Endothelial cell of umbilical vein (primary cell): ENCODE measurements at regions not wholly inside any gene's neighbourhood (a gene's known extent, or its start where the extent isn't known, plus 50 kb on each side); places are given as distances from the start of the nearest gene placed in this dataset.

Experiments used
- BruUV-seq: library from RNA; stranded (reverse); fragments of 400-500 nt; replicated peaks from 2 replicates; lab custom pipeline; 2021; lab: Mats Ljungman, UMichigan
- CTCF ChIA-PET: fragments of 300-600, 350-600 bp; sonication (Branson Sonifier 250); formaldehyde crosslinking; loops from one replicate; lab custom pipeline; 2021; ENCODE audit warnings: antibody characterized with exemption, inconsistent platforms; lab: Charles Lee
- POLR2A ChIA-PET: fragments of 300-600, 350-600 bp; sonication (Branson Sonifier 250); formaldehyde crosslinking; loops from one replicate; lab custom pipeline; 2021; ENCODE audit warnings: antibody characterized with exemption, inconsistent platforms; lab: Charles Lee
- DNase-seq: peaks from one replicate; pipeline ENCODE4 v3.0.0-alpha.2; 2011; ENCODE audit warnings: low read depth, low spot score
- FAIRE-seq: peaks from 2 replicates; lab custom pipeline; 2011; peaks lifted over from hg19 to GRCh38; lab: Jason Lieb, UNC
- H2AFZ ChIP-seq: 2 replicates; pipeline ENCODE4 v1.6.0; 2012; ENCODE audit warnings: low read depth, low read length, control low read depth, inconsistent platforms
- H3K27ac ChIP-seq: 2 replicates; pipeline ENCODE4 v1.5.1; 2011; ENCODE audit warnings: low read depth, mild to moderate bottlenecking, control low read depth, low read length, moderate library complexity; ENCODE audit not compliant: insufficient read depth
- H3K27me3 ChIP-seq, 2 experiments: 2 replicates each; pipeline versions ENCODE4 v1.6.0 to v1.6.1; 2011; ENCODE audit warnings: low read length in 2 of 2, mixed read lengths in 1 of 2; ENCODE audit not compliant: control insufficient read depth in 2 of 2, insufficient read depth in 2 of 2
- H3K36me3 ChIP-seq, 2 experiments: 2 replicates in 1 of 2; 3 replicates in 1 of 2; pipeline ENCODE4 v1.5.1; 2011; ENCODE audit warnings: low read length in 2 of 2, mild to moderate bottlenecking in 1 of 2, moderate library complexity in 1 of 2; ENCODE audit not compliant: control insufficient read depth in 2 of 2, insufficient read depth in 2 of 2; ENCODE audit errors: extremely low read depth in 1 of 2
- H3K4me1 ChIP-seq: 3 replicates; pipeline ENCODE4 v1.5.1; 2011; ENCODE audit warnings: mild to moderate bottlenecking, low read length; ENCODE audit not compliant: control insufficient read depth, insufficient read depth; ENCODE audit errors: extremely low read depth
- H3K4me2 ChIP-seq: 2 replicates; pipeline ENCODE4 v1.6.1; 2011; ENCODE audit warnings: low read length, control low read depth, mixed read lengths; ENCODE audit not compliant: insufficient read depth
- H3K4me3 ChIP-seq, 3 experiments: fragments of 200-600 bp in 1 of 3; sonication (generic), shearing (Covaris generic) in 1 of 3; replicated peaks in 1 of 3; 2 replicates each; pipeline ENCODE4 v1.5.1; 2011 to 2016; ENCODE audit warnings: control low read depth in 3 of 3, low read length in 3 of 3, mild to moderate bottlenecking in 2 of 3, inconsistent platforms in 1 of 3, low read depth in 1 of 3, moderate library complexity in 1 of 3; ENCODE audit not compliant: insufficient read depth in 1 of 3
- H3K79me2 ChIP-seq: 2 replicates; pipeline ENCODE4 v1.6.0; 2012; ENCODE audit warnings: low read length, inconsistent platforms; ENCODE audit not compliant: control insufficient read depth, insufficient read depth
- H3K9ac ChIP-seq: replicated peaks from 2 replicates; pipeline ENCODE3; 2011; ENCODE audit warnings: low read length, control low read depth; ENCODE audit not compliant: insufficient read depth; ENCODE audit errors: extremely low read depth
- H3K9me1 ChIP-seq: replicated peaks from 3 replicates; pipeline ENCODE4 v1.6.0; 2011; ENCODE audit warnings: mild to moderate bottlenecking, low read length; ENCODE audit not compliant: control insufficient read depth, insufficient read depth; ENCODE audit errors: extremely low read depth
- H3K9me3 ChIP-seq: replicated peaks from 2 replicates; pipeline ENCODE4 v1.5.1; 2012; ENCODE audit warnings: low read length, inconsistent platforms; ENCODE audit not compliant: control insufficient read depth, insufficient read depth
- H4K20me1 ChIP-seq: replicated peaks from 2 replicates; pipeline ENCODE3; 2011; ENCODE audit warnings: mild to moderate bottlenecking, low read length; ENCODE audit not compliant: control insufficient read depth, insufficient read depth; ENCODE audit errors: extremely low read depth
- EZH2 ChIP-seq: IDR thresholded peaks from 2 replicates; pipeline ENCODE4 v1.6.1; 2012; ENCODE audit warnings: borderline replicate concordance, low read depth, mild to moderate bottlenecking, moderate library complexity, low read length, inconsistent platforms; ENCODE audit not compliant: severe bottlenecking
- FOS ChIP-seq: IDR thresholded peaks from 2 replicates; pipeline ENCODE4 v1.6.1; 2011; ENCODE audit warnings: mild to moderate bottlenecking, low read length, moderate library complexity, borderline replicate concordance; ENCODE audit not compliant: insufficient read depth
- GATA2 ChIP-seq: IDR thresholded peaks from 2 replicates; pipeline ENCODE4 v1.7.0; 2011; ENCODE audit warnings: low read depth, mild to moderate bottlenecking, moderate library complexity, mixed read lengths, low read length; ENCODE audit not compliant: insufficient read length, insufficient read depth
- JUN ChIP-seq: IDR thresholded peaks from 2 replicates; pipeline ENCODE4 v1.6.1; 2011; ENCODE audit warnings: borderline replicate concordance, low read depth; ENCODE audit not compliant: insufficient read length, insufficient read depth
- MYC ChIP-seq: IDR thresholded peaks from one replicate; pipeline ENCODE4 v1.6.1; 2011; ENCODE audit warnings: mild to moderate bottlenecking, low read depth, low read length
- POLR2A ChIP-seq: IDR thresholded peaks from 2 replicates; pipeline ENCODE4 v1.6.1; 2012; ENCODE audit warnings: low read depth, mild to moderate bottlenecking, control low read depth, low read length
- POLR2AphosphoS5 ChIP-seq: IDR thresholded peaks from 2 replicates; pipeline ENCODE4 v1.6.1; 2012; ENCODE audit warnings: low read depth, mild to moderate bottlenecking, control low read depth, low read length, moderate library complexity; ENCODE audit not compliant: insufficient read depth
- dilution Hi-C: fragments of 300-500 bp; cut with MboI; formaldehyde crosslinking; loops from one replicate; pipeline ENCODE4 v1.15.0; 2019; ENCODE audit warnings: low sequenced_read_pairs; ENCODE audit not compliant: extremely low pct_ligation_motif_present
- intact Hi-C: fragments of 100-400 bp; cut with micrococcal nuclease; formaldehyde crosslinking; loops from one replicate; pipeline ENCODE4 v1.10.0; 2022
- TF ChIP-seq, protein P1 (sequence below), 2 donors: IDR thresholded peaks; 1 replicate in 1 of 2; 2 replicates in 1 of 2; pipeline ENCODE4 v1.5.1; 2011; ENCODE audit warnings: low read length in 2 of 2, mild to moderate bottlenecking in 2 of 2, moderate library complexity in 2 of 2, control low read depth in 1 of 2, inconsistent platforms in 1 of 2, low read depth in 1 of 2; ENCODE audit not compliant: insufficient read depth in 1 of 2; ENCODE audit errors: extremely low read depth in 1 of 2
- TF ChIP-seq, protein P2 (sequence below): IDR thresholded peaks from 2 replicates; pipeline ENCODE4 v1.6.1; 2011; ENCODE audit not compliant: insufficient read depth, insufficient read length

- intact Hi-C loops: no loop called here
- dilution Hi-C loops: no loop called here
- BruUV-seq: no TSS peak
- H4K20me1 ChIP-seq: no peaks in the 10 kb centered on the region
- H3K9me1 ChIP-seq: no peaks in the 10 kb centered on the region
- no peak overlapping the region for H3K9ac ChIP-seq
- no peaks in the 10 kb centered on the region for H3K27me3 ChIP-seq
- FAIRE-seq (no peak), DNase-seq (no peak)
- POLR2A ChIA-PET: no interaction called here
- H3K4me3 ChIP-seq: no peak overlapping the region
- H2AFZ ChIP-seq: no peak overlapping the region
- TF ChIP-seq, protein P1, sequence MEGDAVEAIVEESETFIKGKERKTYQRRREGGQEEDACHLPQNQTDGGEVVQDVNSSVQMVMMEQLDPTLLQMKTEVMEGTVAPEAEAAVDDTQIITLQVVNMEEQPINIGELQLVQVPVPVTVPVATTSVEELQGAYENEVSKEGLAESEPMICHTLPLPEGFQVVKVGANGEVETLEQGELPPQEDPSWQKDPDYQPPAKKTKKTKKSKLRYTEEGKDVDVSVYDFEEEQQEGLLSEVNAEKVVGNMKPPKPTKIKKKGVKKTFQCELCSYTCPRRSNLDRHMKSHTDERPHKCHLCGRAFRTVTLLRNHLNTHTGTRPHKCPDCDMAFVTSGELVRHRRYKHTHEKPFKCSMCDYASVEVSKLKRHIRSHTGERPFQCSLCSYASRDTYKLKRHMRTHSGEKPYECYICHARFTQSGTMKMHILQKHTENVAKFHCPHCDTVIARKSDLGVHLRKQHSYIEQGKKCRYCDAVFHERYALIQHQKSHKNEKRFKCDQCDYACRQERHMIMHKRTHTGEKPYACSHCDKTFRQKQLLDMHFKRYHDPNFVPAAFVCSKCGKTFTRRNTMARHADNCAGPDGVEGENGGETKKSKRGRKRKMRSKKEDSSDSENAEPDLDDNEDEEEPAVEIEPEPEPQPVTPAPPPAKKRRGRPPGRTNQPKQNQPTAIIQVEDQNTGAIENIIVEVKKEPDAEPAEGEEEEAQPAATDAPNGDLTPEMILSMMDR (IDR thresholded peaks at IDR 0.05; ENCODE audit: extremely low read depth in 1 of 2, insufficient read depth in 1 of 2, low read depth in 1 of 2, low read length in 2 of 2): no peak
- TF ChIP-seq FOS (no peak), POLR2AphosphoS5 (no peak), JUN (no peak), MYC (no peak), POLR2A (no peak), GATA2 (no peak), EZH2 (no peak)
- TF ChIP-seq, protein P2, sequence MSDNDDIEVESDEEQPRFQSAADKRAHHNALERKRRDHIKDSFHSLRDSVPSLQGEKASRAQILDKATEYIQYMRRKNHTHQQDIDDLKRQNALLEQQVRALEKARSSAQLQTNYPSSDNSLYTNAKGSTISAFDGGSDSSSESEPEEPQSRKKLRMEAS: no peak
- no peaks in the 10 kb centered on the region for H3K4me1 ChIP-seq
- H3K79me2 ChIP-seq: no peaks in the 10 kb centered on the region
- peaks cover 10% of the 10 kb centered on the region for H3K9me3 ChIP-seq
- H3K27ac ChIP-seq: no peak overlapping the region
- H3K4me2 ChIP-seq: no peak overlapping the region
- CTCF ChIA-PET: no interaction called here
- H3K36me3 ChIP-seq: no peaks in the 10 kb centered on the region
Measured at GRCh38 chr18:78108554-78108953, 858.9 kb downstream of the GALR1 start.
